H9 (cell line): ENCODE measurements at regions not wholly inside any gene's neighbourhood (a gene's known extent, or its start where the extent isn't known, plus 50 kb on each side); places are given as distances from the start of the nearest gene placed in this dataset.

ENCODE experiments used
- DNase-seq: peaks from one replicate; pipeline ENCODE4 v3.0.0-alpha.2; 2017
- H2AFZ ChIP-seq: one replicate; pipeline ENCODE4 v1.6.1; 2013; ENCODE audit warnings: mild to moderate bottlenecking, low read length, control low read depth, moderate library complexity
- H2AK5ac ChIP-seq: 2 replicates; pipeline ENCODE4 v1.6.1; 2013; ENCODE audit warnings: low read length, control low read depth, mixed read lengths; ENCODE audit not compliant: insufficient read length
- H2BK120ac ChIP-seq: one replicate; pipeline ENCODE4 v1.6.1; 2013; ENCODE audit warnings: low read depth, mild to moderate bottlenecking, low read length, control low read depth, inconsistent platforms; ENCODE audit not compliant: poor library complexity, severe bottlenecking
- H2BK12ac ChIP-seq: 2 replicates; pipeline ENCODE4 v1.6.1; 2013; ENCODE audit warnings: low read length, control low read depth, mixed read lengths, low read depth; ENCODE audit not compliant: insufficient read length
- H2BK15ac ChIP-seq: 2 replicates; pipeline ENCODE4 v1.6.1; 2013; ENCODE audit warnings: low read depth, low read length, control low read depth
- H2BK20ac ChIP-seq: one replicate; pipeline ENCODE4 v1.6.1; 2013; ENCODE audit warnings: low read depth, mild to moderate bottlenecking, low read length, control low read depth, inconsistent platforms; ENCODE audit not compliant: poor library complexity, severe bottlenecking
- H2BK5ac ChIP-seq: 2 replicates; pipeline ENCODE4 v1.6.1; 2013; ENCODE audit warnings: low read length, control low read depth, mixed read lengths; ENCODE audit not compliant: insufficient read length
- H3K14ac ChIP-seq: 2 replicates; pipeline ENCODE4 v1.6.1; 2013; ENCODE audit warnings: low read length, control low read depth; ENCODE audit not compliant: insufficient read depth
- H3K18ac ChIP-seq: 2 replicates; pipeline ENCODE4 v1.6.1; 2013; ENCODE audit warnings: low read depth, mild to moderate bottlenecking, mixed read lengths, low read length, control low read depth; ENCODE audit not compliant: insufficient read length
- H3K23ac ChIP-seq: 2 replicates; pipeline ENCODE4 v1.6.1; 2013; ENCODE audit warnings: low read length, control low read depth, mixed read lengths, low read depth; ENCODE audit not compliant: insufficient read length
- H3K23me2 ChIP-seq: 2 replicates; pipeline ENCODE4 v1.6.1; 2013; ENCODE audit warnings: low read depth, mild to moderate bottlenecking, mixed read lengths, low read length, control low read depth; ENCODE audit not compliant: insufficient read length, poor library complexity, severe bottlenecking
- H3K27ac ChIP-seq: 2 replicates; pipeline ENCODE4 v1.5.1; 2013; ENCODE audit warnings: low read length, control low read depth, mixed read lengths, low read depth; ENCODE audit not compliant: insufficient read length
- H3K27me3 ChIP-seq: 2 replicates; pipeline ENCODE4 v1.6.1; 2013; ENCODE audit warnings: low read length, control low read depth, inconsistent platforms; ENCODE audit not compliant: insufficient read depth
- H3K4ac ChIP-seq: 2 replicates; pipeline ENCODE4 v1.6.1; 2013; ENCODE audit warnings: low read depth, mild to moderate bottlenecking, control low read depth, inconsistent platforms, low read length, moderate library complexity
- H3K4me1 ChIP-seq: 2 replicates; pipeline ENCODE4 v1.6.1; 2013; ENCODE audit warnings: low read length, control low read depth, inconsistent platforms; ENCODE audit not compliant: insufficient read depth
- H3K4me2 ChIP-seq: 2 replicates; pipeline ENCODE4 v1.6.1; 2013; ENCODE audit warnings: low read length, control low read depth, mixed read lengths; ENCODE audit not compliant: insufficient read length, insufficient read depth
- H3K56ac ChIP-seq: 2 replicates; pipeline ENCODE4 v1.6.1; 2013; ENCODE audit warnings: low read depth, mild to moderate bottlenecking, mixed read lengths, low read length, control low read depth; ENCODE audit not compliant: insufficient read length
- H3K79me1 ChIP-seq: 2 replicates; pipeline ENCODE4 v1.6.1; 2013; ENCODE audit warnings: low read depth, mild to moderate bottlenecking, moderate library complexity, low read length, control low read depth, inconsistent platforms; ENCODE audit not compliant: insufficient read depth, poor library complexity, severe bottlenecking
- H3K79me2 ChIP-seq: 2 replicates; pipeline ENCODE4 v1.6.1; 2013; ENCODE audit warnings: low read length, control low read depth, inconsistent platforms; ENCODE audit not compliant: insufficient read depth
- H3K9ac ChIP-seq: 2 replicates; pipeline ENCODE4 v1.6.1; 2013; ENCODE audit warnings: low read length, control low read depth, mixed read lengths; ENCODE audit not compliant: insufficient read length; ENCODE audit errors: extremely low read depth
- H3K9me3 ChIP-seq: one replicate; pipeline ENCODE4 v1.6.1; 2013; ENCODE audit warnings: low read depth, low read length, inconsistent platforms; ENCODE audit not compliant: control insufficient read depth
- H3T11ph ChIP-seq: one replicate; pipeline ENCODE4 v1.6.1; 2013; ENCODE audit warnings: mild to moderate bottlenecking, low read length, control low read depth, inconsistent platforms
- H4K20me1 ChIP-seq: one replicate; pipeline ENCODE4 v1.6.1; 2013; ENCODE audit not compliant: control insufficient read depth, insufficient read length, insufficient read depth
- H4K5ac ChIP-seq: 2 replicates; pipeline ENCODE4 v1.6.1; 2013; ENCODE audit warnings: low read depth, mild to moderate bottlenecking, mixed read lengths, low read length, control low read depth; ENCODE audit not compliant: insufficient read length
- H4K8ac ChIP-seq: replicated peaks from 2 replicates; pipeline ENCODE4 v1.6.1; 2013; ENCODE audit warnings: low read length, control low read depth, mixed read lengths, low read depth; ENCODE audit not compliant: insufficient read length
- H4K91ac ChIP-seq: 2 replicates; pipeline ENCODE4 v1.6.1; 2013; ENCODE audit warnings: low read depth, mild to moderate bottlenecking, moderate library complexity, mixed read lengths, low read length, control low read depth; ENCODE audit not compliant: insufficient read length
- H3K27ac Mint-ChIP-seq, 3 experiments: 2 replicates in 2 of 3; 3 replicates in 1 of 3; pipeline ENCODE4 v1.8.0; 2020 to 2021; ENCODE audit warnings: mixed read lengths in 3 of 3, mild to moderate bottlenecking in 1 of 3, moderate library complexity in 1 of 3
- H3K27me3 Mint-ChIP-seq: 2 replicates; pipeline ENCODE4 v1.8.0; 2021; ENCODE audit warnings: low read depth, mild to moderate bottlenecking, moderate library complexity, mixed read lengths
- H3K36me3 Mint-ChIP-seq, 3 experiments: 2 replicates in 2 of 3; 3 replicates in 1 of 3; pipeline ENCODE4 v1.8.0; 2020 to 2021; ENCODE audit warnings: low read depth in 3 of 3, mixed read lengths in 3 of 3; ENCODE audit not compliant: insufficient read depth in 1 of 3
- H3K4me1 Mint-ChIP-seq, 2 experiments: 2 replicates each; pipeline ENCODE4 v1.8.0; 2020; ENCODE audit warnings: mixed read lengths in 2 of 2
- H3K4me3 Mint-ChIP-seq, 2 experiments: 2 replicates in 1 of 2; 3 replicates in 1 of 2; pipeline ENCODE4 v1.8.0; 2020 to 2021; ENCODE audit warnings: mild to moderate bottlenecking in 2 of 2, mixed read lengths in 2 of 2, moderate library complexity in 1 of 2
- H3K9me3 Mint-ChIP-seq, 2 experiments: 2 replicates in 1 of 2; 3 replicates in 1 of 2; pipeline ENCODE4 v1.8.0; 2020; ENCODE audit warnings: mild to moderate bottlenecking in 2 of 2, mixed read lengths in 2 of 2, moderate library complexity in 1 of 2
- TF ChIP-seq, protein P1 (sequence below): fragments of 200-600 bp; sonication (generic); conservative IDR thresholded peaks from 3 replicates; pipeline ENCODE4 v1.8.0; 2021; ENCODE audit warnings: antibody characterized with exemption, mild to moderate bottlenecking

DNA sequence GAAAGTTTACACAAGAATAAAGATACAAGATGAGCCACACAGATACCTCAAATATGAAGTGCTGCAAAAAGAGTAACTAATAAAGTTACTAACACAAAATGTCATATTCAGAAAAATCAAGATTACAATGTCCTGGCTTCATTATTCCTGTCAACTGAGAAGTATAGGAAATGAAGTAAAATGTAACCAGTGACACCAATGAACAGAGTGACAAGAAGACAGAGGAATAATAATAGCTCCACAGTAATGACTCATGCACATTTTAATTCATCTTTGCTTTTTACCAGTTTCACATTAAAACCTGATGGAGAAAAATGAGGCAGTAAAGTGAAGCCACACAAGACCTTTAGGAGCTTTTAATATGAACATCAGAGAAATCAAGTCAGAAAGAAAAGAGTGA lies 214.1 kb downstream of the ZBBX start:
- Histone ChIP-seq H2AK5ac (no peak overlapping the region), H3K9me3 (no peaks in the 10 kb centered on the region), H3K4ac (no peak overlapping the region), H3K27me3 (no peaks in the 10 kb centered on the region), H3K4me1 (peaks cover 2% of the 10 kb centered on the region; the same call in 1 of the 2 replicates), H2BK15ac (no peak overlapping the region), H2BK120ac (no peak overlapping the region), H2BK12ac (no peak overlapping the region), H2BK5ac (no peak overlapping the region), H3K9ac (no peak overlapping the region), H3K27ac (no peak overlapping the region), H3T11ph (no peak overlapping the region), H3K79me2 (no peaks in the 10 kb centered on the region), H3K18ac (no peak overlapping the region), H3K23ac (no peak overlapping the region), H4K20me1 (no peaks in the 10 kb centered on the region), H2BK20ac (no peak overlapping the region), H3K56ac (no peak overlapping the region), H4K91ac (no peak overlapping the region), H3K79me1 (no peaks in the 10 kb centered on the region), H2AFZ (no peak overlapping the region), H3K4me2 (no peak overlapping the region), H3K23me2 (no peaks in the 10 kb centered on the region), H4K5ac (no peak overlapping the region), H3K14ac (no peak overlapping the region), H4K8ac (no peak overlapping the region)
- Mint-ChIP-seq H3K4me1 (peaks cover 25 to 41% of the 10 kb centered on the region in 2 experiments), H3K27me3 (no peaks in the 10 kb centered on the region), H3K36me3 (no peaks in the 10 kb centered on the region), H3K27ac (peak overlapping the region in 1 of 3 experiments; percentile 89; a peak in 2 of 7 replicates), H3K4me3 (no peak overlapping the region), H3K9me3 (no peaks in the 10 kb centered on the region)
- TF ChIP-seq, protein P1, sequence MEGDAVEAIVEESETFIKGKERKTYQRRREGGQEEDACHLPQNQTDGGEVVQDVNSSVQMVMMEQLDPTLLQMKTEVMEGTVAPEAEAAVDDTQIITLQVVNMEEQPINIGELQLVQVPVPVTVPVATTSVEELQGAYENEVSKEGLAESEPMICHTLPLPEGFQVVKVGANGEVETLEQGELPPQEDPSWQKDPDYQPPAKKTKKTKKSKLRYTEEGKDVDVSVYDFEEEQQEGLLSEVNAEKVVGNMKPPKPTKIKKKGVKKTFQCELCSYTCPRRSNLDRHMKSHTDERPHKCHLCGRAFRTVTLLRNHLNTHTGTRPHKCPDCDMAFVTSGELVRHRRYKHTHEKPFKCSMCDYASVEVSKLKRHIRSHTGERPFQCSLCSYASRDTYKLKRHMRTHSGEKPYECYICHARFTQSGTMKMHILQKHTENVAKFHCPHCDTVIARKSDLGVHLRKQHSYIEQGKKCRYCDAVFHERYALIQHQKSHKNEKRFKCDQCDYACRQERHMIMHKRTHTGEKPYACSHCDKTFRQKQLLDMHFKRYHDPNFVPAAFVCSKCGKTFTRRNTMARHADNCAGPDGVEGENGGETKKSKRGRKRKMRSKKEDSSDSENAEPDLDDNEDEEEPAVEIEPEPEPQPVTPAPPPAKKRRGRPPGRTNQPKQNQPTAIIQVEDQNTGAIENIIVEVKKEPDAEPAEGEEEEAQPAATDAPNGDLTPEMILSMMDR: no peak
- no peak for DNase-seq
